Limb (tissue), 2 donors: ENCODE measurements at regions not wholly inside any gene's neighbourhood (a gene's known extent, or its start where the extent isn't known, plus 50 kb on each side); places are given as distances from the start of the nearest gene placed in this dataset.
"Not testable (repeated sequence)": the region's sequence is repeated elsewhere in the genome, so short reads cannot be mapped to it uniquely, and the experiment has no call there.

Experiments used
- DNase-seq, 2 donors: peaks; one replicate each; pipeline ENCODE4 v3.0.0-alpha.2; 2016; ENCODE audit errors: extremely low spot score in 2 of 2

- DNase-seq, result no peak
These were observed 531.3 kb upstream of the UBE2E2 start for GRCh38 chr3:22671848-22672247.

GRCh38 chr3:22684739-22685138 lies 518.4 kb upstream of the UBE2E2 start:
- no peak for DNase-seq

GRCh38 chr3:22685597-22685996 lies 517.5 kb upstream of the UBE2E2 start:
- no peak for DNase-seq

- no peak for DNase-seq
These were observed 511.7 kb upstream of the UBE2E2 start for GRCh38 chr3:22691407-22691806.

- no peak for DNase-seq
These were observed 511.1 kb upstream of the UBE2E2 start for GRCh38 chr3:22691856-22692628.

GRCh38 chr3:22700876-22701275 lies 502.3 kb upstream of the UBE2E2 start:
- no peak for DNase-seq

GRCh38 chr3:22704166-22704565 lies 499.0 kb upstream of the UBE2E2 start:
- DNase-seq, result no peak

GRCh38 chr3:22704571-22705354 lies 498.4 kb upstream of the UBE2E2 start:
- no peak for DNase-seq

- DNase-seq, result not testable (repeated sequence)
These were observed 496.2 kb upstream of the UBE2E2 start for GRCh38 chr3:22706922-22707321.

- DNase-seq, result no peak
These were observed 489.2 kb upstream of the UBE2E2 start for GRCh38 chr3:22713936-22714335.

- no peak for DNase-seq
These were observed 488.4 kb upstream of the UBE2E2 start for GRCh38 chr3:22714749-22715148.

GRCh38 chr3:22720596-22720995 lies 482.5 kb upstream of the UBE2E2 start:
- no peak for DNase-seq

GRCh38 chr3:22724420-22724819 lies 478.7 kb upstream of the UBE2E2 start:
- DNase-seq, result no peak

GRCh38 chr3:22728406-22728805 lies 474.7 kb upstream of the UBE2E2 start:
- DNase-seq, result no peak

GRCh38 chr3:22729212-22729611 lies 473.9 kb upstream of the UBE2E2 start:
- no peak for DNase-seq

GRCh38 chr3:22729981-22730380 lies 473.1 kb upstream of the UBE2E2 start:
- peak in 1 of 2 donors; percentile 27 for DNase-seq

GRCh38 chr3:22730701-22731100 lies 472.4 kb upstream of the UBE2E2 start:
- DNase-seq, result no peak

- DNase-seq, result no peak
These were observed 471.2 kb upstream of the UBE2E2 start for GRCh38 chr3:22731901-22732300.

GRCh38 chr3:22732641-22733040 lies 470.5 kb upstream of the UBE2E2 start:
- DNase-seq, result no peak

- no peak for DNase-seq
These were observed 468.9 kb upstream of the UBE2E2 start for GRCh38 chr3:22734207-22734606.

GRCh38 chr3:22734756-22735155 lies 468.4 kb upstream of the UBE2E2 start:
- DNase-seq, result no peak

GRCh38 chr3:22735373-22735772 lies 467.8 kb upstream of the UBE2E2 start:
- no peak for DNase-seq

GRCh38 chr3:22743386-22743785 lies 459.7 kb upstream of the UBE2E2 start:
- not testable (repeated sequence) for DNase-seq
